HG03196 (cell line): ENCODE measurements at regions not wholly inside any gene's neighbourhood (a gene's known extent, or its start where the extent isn't known, plus 50 kb on each side); places are given as distances from the start of the nearest gene placed in this dataset.

Experiments
- ATAC-seq: cut with Tn5 transposase; IDR thresholded peaks from one replicate; pipeline ENCODE4 v1.9.1; 2021; ENCODE audit not compliant: unreplicated experiment

GRCh38 chr9:99282406-99282805 lies 60.3 kb downstream of the SEC61B start:
- ATAC-seq = no peak

- ATAC-seq = no peak
Measured at GRCh38 chr9:99285965-99286364, 63.9 kb downstream of the SEC61B start.

- no peak for ATAC-seq
Measured at GRCh38 chr9:99286536-99286935, 64.5 kb downstream of the SEC61B start.

- ATAC-seq = no peak
Measured at GRCh38 chr9:99287641-99288040, 65.6 kb downstream of the SEC61B start.

GRCh38 chr9:99288830-99289229 lies 66.7 kb downstream of the SEC61B start:
- ATAC-seq = no peak

GRCh38 chr9:99294850-99295461 lies 72.9 kb downstream of the SEC61B start:
- ATAC-seq = no peak

- no peak for ATAC-seq
Measured at GRCh38 chr9:99296291-99296951, 74.3 kb downstream of the SEC61B start.

- ATAC-seq = no peak
Measured at GRCh38 chr9:99298614-99299013, 76.5 kb downstream of the SEC61B start.

- no peak for ATAC-seq
Measured at GRCh38 chr9:99299211-99300102, 77.4 kb downstream of the SEC61B start.

GRCh38 chr9:99300103-99300439 lies 78.0 kb downstream of the SEC61B start:
- ATAC-seq = no peak

GRCh38 chr9:99300603-99301002 lies 78.5 kb downstream of the SEC61B start:
- no peak for ATAC-seq

- no peak for ATAC-seq
Measured at GRCh38 chr9:99303177-99303576, 81.1 kb downstream of the SEC61B start.

- no peak for ATAC-seq
Measured at GRCh38 chr9:99305124-99305523, 83.0 kb downstream of the SEC61B start.

- no peak for ATAC-seq
Measured at GRCh38 chr9:99305820-99306811, 84.0 kb downstream of the SEC61B start.

- ATAC-seq = no peak
Measured at GRCh38 chr9:99307851-99308250, 85.8 kb downstream of the SEC61B start.

- ATAC-seq = no peak
Measured at GRCh38 chr9:99309141-99309939, 87.3 kb downstream of the SEC61B start.

GRCh38 chr9:99312736-99313135 lies 90.7 kb downstream of the SEC61B start:
- no peak for ATAC-seq

- ATAC-seq = no peak
Measured at GRCh38 chr9:99319048-99319447, 97.0 kb downstream of the SEC61B start.

- no peak for ATAC-seq
Measured at GRCh38 chr9:99322299-99322698, 100.2 kb downstream of the SEC61B start.
